ENCODE measurements at regions not wholly inside any gene's neighbourhood (a gene's known extent, or its start where the extent isn't known, plus 50 kb on each side); places are given as distances from the start of the nearest gene placed in this dataset.

- Histone ChIP-seq H3K27me3 (ENCODE audit: control insufficient read depth in 1 of 2, insufficient read depth in 2 of 2, low read length in 2 of 2) (no peaks in the 10 kb centered on the region), H3K79me2 (ENCODE audit: insufficient read depth, low read length) (no peaks in the 10 kb centered on the region), H3K36me3 (replicated peaks in 1 of 2; ENCODE audit: control insufficient read depth in 1 of 2, insufficient read depth in 2 of 2, low read length in 2 of 2) (no peaks in the 10 kb centered on the region), H3K4me1 (ENCODE audit: insufficient read depth, low read length) (no peaks in the 10 kb centered on the region), H3K4me3 (replicated peaks in 1 of 3; ENCODE audit: insufficient read depth in 1 of 3, low read depth in 2 of 3, low read length in 3 of 3) (no peak overlapping the region), H3K4me2 (ENCODE audit: low read depth, low read length) (no peak overlapping the region), H2AFZ (ENCODE audit: low read length) (no peak overlapping the region), H3K9me3 (ENCODE audit: low read length) (peaks cover 92% of the 10 kb centered on the region), H4K20me1 (ENCODE audit: insufficient read depth, low read length) (no peaks in the 10 kb centered on the region), H3K27ac (ENCODE audit: extremely low read length, insufficient read depth, low read length) (no peak overlapping the region), H3K9ac (ENCODE audit: insufficient read depth, low read depth, low read length) (no peak overlapping the region)
- BruUV-seq (replicated peaks) = no TSS peak
- in situ Hi-C loops (cut with HindIII; ENCODE audit: extremely low pct_ligation_motif_present, low pct_unique_long_range_greater_than_20kb) = no loop called here
- no peak for TF ChIP-seq CEBPB (IDR thresholded peaks at IDR 0.05; ENCODE audit: borderline replicate concordance, low read depth, low read length)
- TF ChIP-seq MXI1 (IDR thresholded peaks at IDR 0.05; ENCODE audit: borderline replicate concordance, low read depth, low read length) = no peak
- no peak for TF ChIP-seq RELA (CRISPR knock-in tag; IDR thresholded peaks at IDR 0.05)
- no peak for TF ChIP-seq TEAD2 (CRISPR knock-in tag; IDR thresholded peaks at IDR 0.05)
- no peak for TF ChIP-seq PITX1 (CRISPR knock-in tag; IDR thresholded peaks at IDR 0.05)
- TF ChIP-seq ZNF746 (CRISPR knock-in tag; IDR thresholded peaks at IDR 0.05) = no peak
- no peak for TF ChIP-seq ZNF296 (CRISPR knock-in tag; conservative IDR thresholded peaks at IDR 0.05)
- TF ChIP-seq SIX4 (CRISPR knock-in tag; IDR thresholded peaks at IDR 0.05) = no peak
- TF ChIP-seq MLLT10 (CRISPR knock-in tag; IDR thresholded peaks at IDR 0.05) = no peak
- DNase-seq (ENCODE audit: low spot score) (no peak), ATAC-seq (no peak), FAIRE-seq (no peak)
- ChIA-PET POLR2A (no interaction called here), CTCF (ENCODE audit: low intra/inter-chr PET ratio, low total read pairs) (no interaction called here)
- 15% methylated on average over 1 of the region's 1 CpG for WGBS (ENCODE audit: low lambda C conversion rate)
- intact Hi-C loops (cut with micrococcal nuclease; ENCODE audit: unreplicated experiment) = no loop called here
Measured at GRCh38 chr15:46523701-46524100, 888.9 kb downstream of the SQOR start.

- 0% methylated on average over 3 of the region's 3 CpGs for WGBS (ENCODE audit: low lambda C conversion rate)
- ChIA-PET CTCF (ENCODE audit: low intra/inter-chr PET ratio, low total read pairs) (no interaction called here), POLR2A (no interaction called here)
- H3K4me3 ChIP-seq (replicated peaks in 1 of 3; ENCODE audit: insufficient read depth in 1 of 3, low read depth in 2 of 3, low read length in 3 of 3) = no peak overlapping the region
- H3K79me2 ChIP-seq (ENCODE audit: insufficient read depth, low read length) = no peaks in the 10 kb centered on the region
- TF ChIP-seq SOX13 (IDR thresholded peaks at IDR 0.05) = no peak
- TF ChIP-seq SOX13 (CRISPR knock-in tag; conservative IDR thresholded peaks at IDR 0.05 in 1 of 2, IDR thresholded peaks at IDR 0.05 in 1 of 2) = no peak
- in situ Hi-C loops (cut with HindIII; ENCODE audit: extremely low pct_ligation_motif_present, low pct_unique_long_range_greater_than_20kb) (no loop called here), intact Hi-C loops (cut with micrococcal nuclease; ENCODE audit: unreplicated experiment) (no loop called here)
- H3K27me3 ChIP-seq (ENCODE audit: control insufficient read depth in 1 of 2, insufficient read depth in 2 of 2, low read length in 2 of 2) = no peaks in the 10 kb centered on the region
- H3K9me3 ChIP-seq (ENCODE audit: low read length) = peaks cover 92% of the 10 kb centered on the region
- no TSS peak for BruUV-seq (replicated peaks)
- no peaks in the 10 kb centered on the region for H4K20me1 ChIP-seq (ENCODE audit: insufficient read depth, low read length)
- no peaks in the 10 kb centered on the region for H3K4me1 ChIP-seq (ENCODE audit: insufficient read depth, low read length)
- H3K27ac ChIP-seq (ENCODE audit: extremely low read length, insufficient read depth, low read length) = no peak overlapping the region
- FAIRE-seq (no peak), DNase-seq (ENCODE audit: low spot score) (no peak), ATAC-seq (no peak)
- H3K4me2 ChIP-seq (ENCODE audit: low read depth, low read length) = no peak overlapping the region
- no peak overlapping the region for H2AFZ ChIP-seq (ENCODE audit: low read length)
- H3K36me3 ChIP-seq (replicated peaks in 1 of 2; ENCODE audit: control insufficient read depth in 1 of 2, insufficient read depth in 2 of 2, low read length in 2 of 2) = no peaks in the 10 kb centered on the region
- no peak overlapping the region for H3K9ac ChIP-seq (ENCODE audit: insufficient read depth, low read depth, low read length)
Measured at GRCh38 chr15:46525984-46526725, 891.3 kb downstream of the SQOR start.
